ENCODE measurements at regions not wholly inside any gene's neighbourhood (a gene's known extent, or its start where the extent isn't known, plus 50 kb on each side); places are given as distances from the start of the nearest gene placed in this dataset.

GRCh38 chr9:16309469-16310271 is 560.8 kb downstream of the BNC2 start:
- TF ChIP-seq CTBP1 (IDR thresholded peaks at IDR 0.05; ENCODE audit: borderline replicate concordance) (no peak), ELF4 (IDR thresholded peaks at IDR 0.05) (no peak), BHLHE40 (IDR thresholded peaks at IDR 0.05; ENCODE audit: borderline replicate concordance) (no peak), TARDBP (IDR thresholded peaks at IDR 0.05) (no peak)
